HG02943 (cell line): ENCODE measurements at regions not wholly inside any gene's neighbourhood (a gene's known extent, or its start where the extent isn't known, plus 50 kb on each side); places are given as distances from the start of the nearest gene placed in this dataset.

Source experiments
- ATAC-seq: cut with Tn5 transposase; IDR thresholded peaks from one replicate; pipeline ENCODE4 v1.9.1; 2021; ENCODE audit warnings: mild to moderate bottlenecking, low read depth, moderate library complexity; ENCODE audit not compliant: unreplicated experiment

- no peak for ATAC-seq
These were observed 154.7 kb upstream of the ARGLU1 start for GRCh38 chr13:106722620-106723019.

GRCh38 chr13:106721599-106721998 is 153.7 kb upstream of the ARGLU1 start:
- ATAC-seq, result no peak

GRCh38 chr13:106714271-106714982 is 146.5 kb upstream of the ARGLU1 start:
- no peak for ATAC-seq

- ATAC-seq, result no peak
These were observed 144.4 kb upstream of the ARGLU1 start for GRCh38 chr13:106712381-106712780.

- ATAC-seq, result no peak
These were observed 142.3 kb upstream of the ARGLU1 start for GRCh38 chr13:106710266-106710665.

GRCh38 chr13:106709522-106709921 is 141.6 kb upstream of the ARGLU1 start:
- no peak for ATAC-seq

- no peak for ATAC-seq
These were observed 134.6 kb upstream of the ARGLU1 start for GRCh38 chr13:106702505-106702904.

GRCh38 chr13:106701771-106702341 is 133.9 kb upstream of the ARGLU1 start:
- no peak for ATAC-seq

GRCh38 chr13:106700439-106700838 is 132.5 kb upstream of the ARGLU1 start:
- no peak for ATAC-seq

GRCh38 chr13:106700007-106700406 is 132.1 kb upstream of the ARGLU1 start:
- ATAC-seq, result no peak

GRCh38 chr13:106699311-106699710 is 131.4 kb upstream of the ARGLU1 start:
- ATAC-seq, result no peak

GRCh38 chr13:106696719-106697118 is 128.8 kb upstream of the ARGLU1 start:
- no peak for ATAC-seq

GRCh38 chr13:106696140-106696539 is 128.2 kb upstream of the ARGLU1 start:
- ATAC-seq, result no peak

- no peak for ATAC-seq
These were observed 127.2 kb upstream of the ARGLU1 start for GRCh38 chr13:106695139-106695538.

- no peak for ATAC-seq
These were observed 123.9 kb upstream of the ARGLU1 start for GRCh38 chr13:106691861-106692260.

- ATAC-seq, result no peak
These were observed 123.4 kb upstream of the ARGLU1 start for GRCh38 chr13:106691341-106691740.

- ATAC-seq, result no peak
These were observed 122.8 kb upstream of the ARGLU1 start for GRCh38 chr13:106690779-106691178.

GRCh38 chr13:106689906-106690305 is 122.0 kb upstream of the ARGLU1 start:
- no peak for ATAC-seq

- ATAC-seq, result no peak
These were observed 121.0 kb upstream of the ARGLU1 start for GRCh38 chr13:106688940-106689339.

GRCh38 chr13:106686163-106686562 is 118.2 kb upstream of the ARGLU1 start:
- no peak for ATAC-seq

GRCh38 chr13:106685143-106685542 is 117.2 kb upstream of the ARGLU1 start:
- ATAC-seq, result no peak

- no peak for ATAC-seq
These were observed 116.0 kb upstream of the ARGLU1 start for GRCh38 chr13:106683918-106684317.
